Astrocyte of the cerebellum (primary cell): ENCODE measurements at regions not wholly inside any gene's neighbourhood (a gene's known extent, or its start where the extent isn't known, plus 50 kb on each side); places are given as distances from the start of the nearest gene placed in this dataset.
A peak's percentile ranks its signal among the peaks of the same experiment; 100 is the strongest.

Experiments used
- DNase-seq: peaks from one replicate; pipeline ENCODE4 v3.0.0-alpha.2; 2011; ENCODE audit warnings: low read depth
- H3K4me3 ChIP-seq: 2 replicates; pipeline ENCODE4 v1.5.1; 2011; ENCODE audit warnings: mild to moderate bottlenecking, low read depth, low read length, moderate library complexity
- in situ Hi-C: cut with HindIII; loops from 2 replicates; pipeline ENCODE4 v1.10.0; 2017; ENCODE audit warnings: low sequenced_read_pairs
- TF ChIP-seq, protein P1 (sequence below): IDR thresholded peaks from 2 replicates; pipeline ENCODE4 v1.5.1; 2012; ENCODE audit warnings: low read length, low read depth, moderate library complexity, mild to moderate bottlenecking; ENCODE audit errors: missing control alignments

DNA sequence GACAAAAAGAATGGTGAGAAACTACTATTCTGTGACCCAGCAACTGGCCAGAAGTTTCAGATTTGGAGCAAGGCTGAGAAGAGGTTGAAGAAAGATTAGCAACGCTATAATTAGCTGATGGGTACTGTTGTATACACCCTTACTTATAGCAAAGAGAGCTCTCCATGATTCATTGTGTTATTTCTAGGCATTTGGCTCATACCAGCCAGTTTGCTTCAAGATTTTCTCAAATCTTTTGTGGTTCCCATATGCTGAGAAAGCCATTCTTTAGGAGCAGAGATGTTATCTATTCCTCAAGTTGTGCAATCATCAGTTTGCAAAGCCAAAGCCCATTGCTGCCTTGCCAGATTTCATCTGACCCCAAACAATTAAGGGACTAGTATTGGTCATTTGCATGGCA is 179.4 kb downstream of the ETS1 start:
- H3K4me3 ChIP-seq, result no peak overlapping the region
- in situ Hi-C loops, result no loop called here
- TF ChIP-seq, protein P1, sequence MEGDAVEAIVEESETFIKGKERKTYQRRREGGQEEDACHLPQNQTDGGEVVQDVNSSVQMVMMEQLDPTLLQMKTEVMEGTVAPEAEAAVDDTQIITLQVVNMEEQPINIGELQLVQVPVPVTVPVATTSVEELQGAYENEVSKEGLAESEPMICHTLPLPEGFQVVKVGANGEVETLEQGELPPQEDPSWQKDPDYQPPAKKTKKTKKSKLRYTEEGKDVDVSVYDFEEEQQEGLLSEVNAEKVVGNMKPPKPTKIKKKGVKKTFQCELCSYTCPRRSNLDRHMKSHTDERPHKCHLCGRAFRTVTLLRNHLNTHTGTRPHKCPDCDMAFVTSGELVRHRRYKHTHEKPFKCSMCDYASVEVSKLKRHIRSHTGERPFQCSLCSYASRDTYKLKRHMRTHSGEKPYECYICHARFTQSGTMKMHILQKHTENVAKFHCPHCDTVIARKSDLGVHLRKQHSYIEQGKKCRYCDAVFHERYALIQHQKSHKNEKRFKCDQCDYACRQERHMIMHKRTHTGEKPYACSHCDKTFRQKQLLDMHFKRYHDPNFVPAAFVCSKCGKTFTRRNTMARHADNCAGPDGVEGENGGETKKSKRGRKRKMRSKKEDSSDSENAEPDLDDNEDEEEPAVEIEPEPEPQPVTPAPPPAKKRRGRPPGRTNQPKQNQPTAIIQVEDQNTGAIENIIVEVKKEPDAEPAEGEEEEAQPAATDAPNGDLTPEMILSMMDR, result no peak
- no peak for DNase-seq

DNA sequence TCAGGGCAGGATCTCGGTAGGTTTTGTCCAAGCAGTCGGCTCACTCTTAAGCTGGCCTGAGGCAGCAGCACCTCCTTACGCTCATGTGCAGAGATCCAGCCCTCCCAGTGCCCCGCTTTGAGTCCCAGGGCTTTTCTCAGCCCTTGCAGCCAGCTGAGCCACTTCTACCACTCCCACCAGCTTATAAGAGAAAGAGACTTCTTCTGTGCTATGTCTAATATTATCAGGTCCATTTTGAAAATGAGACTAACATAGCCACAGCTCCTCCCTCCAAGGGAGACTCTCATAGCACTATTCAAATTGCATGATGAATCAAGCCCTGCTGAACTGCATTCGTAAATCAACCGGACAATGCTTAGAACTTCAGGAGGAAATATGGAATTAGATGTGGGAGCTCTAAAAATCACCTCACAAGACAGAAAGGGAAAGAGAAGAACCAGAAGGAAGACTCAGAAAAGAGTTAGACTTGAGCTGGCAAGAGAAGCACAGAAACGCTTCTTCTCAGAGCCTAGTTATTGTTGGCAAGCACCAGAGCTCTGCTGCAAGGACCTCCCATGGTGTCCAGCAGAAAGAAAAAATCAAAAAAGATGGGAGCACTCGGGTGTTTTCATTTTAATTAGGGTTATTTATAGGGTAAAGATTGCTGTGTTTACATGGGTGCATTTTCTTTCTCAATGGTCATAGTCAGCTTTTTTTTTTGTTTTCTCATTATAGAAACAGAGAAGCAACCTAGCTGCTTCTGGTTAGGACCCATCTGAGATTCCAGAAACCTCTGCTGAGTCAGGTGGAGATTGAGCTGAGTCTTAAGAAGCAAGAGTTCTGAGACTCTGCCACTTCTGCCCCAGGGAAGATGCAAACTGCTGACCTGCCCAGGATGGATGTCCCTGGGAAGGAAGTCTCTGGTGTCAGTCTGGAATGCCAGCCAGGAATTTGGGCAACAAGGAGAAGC is 181.4 kb downstream of the ETS1 start:
- in situ Hi-C loops, result no loop called here
- no peak overlapping the region for H3K4me3 ChIP-seq
- DNase-seq, result peak; percentile 18
- TF ChIP-seq, protein P1, result no peak

DNA sequence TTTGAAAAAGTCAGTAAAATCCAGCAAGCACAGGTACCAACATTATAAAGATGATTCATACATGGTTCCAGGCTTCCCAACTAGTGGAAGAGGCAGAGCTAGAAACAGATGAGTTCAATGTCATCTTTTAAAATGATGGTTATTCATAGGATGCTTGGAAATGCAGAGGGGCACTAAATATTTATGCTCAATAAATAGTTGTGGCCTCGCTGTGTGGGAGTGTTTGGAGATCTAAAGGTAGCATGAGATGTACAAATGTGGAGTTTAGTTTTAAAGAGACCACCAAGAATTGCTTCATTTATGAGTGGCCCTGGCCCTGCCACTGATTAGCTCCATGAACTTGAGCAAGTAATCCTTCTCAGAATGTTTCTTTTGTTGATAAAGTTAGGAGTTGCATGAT is 182.2 kb downstream of the ETS1 start:
- H3K4me3 ChIP-seq, result no peak overlapping the region
- in situ Hi-C loops, result no loop called here
- TF ChIP-seq, protein P1, result no peak
- no peak for DNase-seq

DNA sequence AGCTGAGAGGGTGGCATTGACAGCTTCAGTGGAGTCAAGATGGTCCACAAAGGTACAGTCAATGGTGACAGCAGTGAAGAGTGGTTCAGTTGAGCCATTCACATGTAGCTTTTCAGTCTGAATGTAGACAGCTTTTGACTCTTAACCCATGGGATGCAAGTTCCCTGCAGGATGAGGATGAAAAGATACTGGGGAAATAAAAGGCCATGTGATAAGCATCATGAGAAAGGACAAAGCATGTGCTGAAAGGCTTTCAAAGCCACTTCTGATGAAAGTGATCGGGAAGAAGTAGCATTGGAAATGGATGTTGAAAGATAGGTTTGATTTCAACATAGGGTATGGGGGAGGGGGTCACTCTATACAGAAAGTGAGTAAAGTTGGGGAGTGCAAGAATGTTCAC is 182.9 kb downstream of the ETS1 start:
- TF ChIP-seq, protein P1, result no peak
- DNase-seq, result no peak
- H3K4me3 ChIP-seq, result no peak overlapping the region
- in situ Hi-C loops, result no loop called here

DNA sequence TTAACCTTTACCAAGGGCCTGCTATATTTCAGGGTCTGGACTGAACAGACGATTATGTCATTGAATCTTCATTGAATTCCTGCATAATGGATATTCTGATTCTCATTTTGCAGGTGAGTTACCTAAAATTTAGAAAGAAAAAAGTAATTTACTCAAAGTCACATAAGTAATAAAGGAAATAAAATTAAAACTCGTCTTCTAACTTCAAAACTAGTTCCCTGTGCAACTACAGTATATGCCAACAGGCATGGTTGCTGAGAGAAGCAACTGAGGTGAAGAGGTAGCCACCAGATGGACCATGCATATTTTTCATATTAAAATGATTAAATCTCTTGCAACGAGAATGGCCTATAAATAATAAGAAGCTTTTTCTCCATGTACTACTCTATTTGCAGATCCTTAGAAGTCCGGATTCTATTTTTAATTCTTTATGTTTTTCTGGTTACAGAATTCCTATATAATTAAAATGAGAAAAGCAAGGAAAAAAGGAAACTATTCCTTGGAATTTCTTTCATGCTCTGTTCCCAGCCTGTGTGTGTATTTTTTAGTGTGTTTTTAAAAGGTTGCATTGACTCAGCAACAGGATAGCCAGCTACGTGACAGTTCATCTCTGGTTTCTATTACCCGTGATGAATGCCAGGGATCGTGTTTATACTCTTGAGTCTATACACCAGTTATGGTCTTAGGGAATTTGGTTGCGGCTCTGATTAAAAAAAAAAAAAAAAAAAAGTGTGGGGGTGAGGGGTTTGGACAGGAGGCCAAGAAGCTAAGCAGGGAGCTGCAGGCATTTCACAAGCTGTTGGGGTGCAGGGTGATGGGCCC is 186.8 kb downstream of the ETS1 start:
- no peak overlapping the region for H3K4me3 ChIP-seq
- TF ChIP-seq, protein P1, result no peak
- in situ Hi-C loops, result no loop called here
- DNase-seq, result no peak

DNA sequence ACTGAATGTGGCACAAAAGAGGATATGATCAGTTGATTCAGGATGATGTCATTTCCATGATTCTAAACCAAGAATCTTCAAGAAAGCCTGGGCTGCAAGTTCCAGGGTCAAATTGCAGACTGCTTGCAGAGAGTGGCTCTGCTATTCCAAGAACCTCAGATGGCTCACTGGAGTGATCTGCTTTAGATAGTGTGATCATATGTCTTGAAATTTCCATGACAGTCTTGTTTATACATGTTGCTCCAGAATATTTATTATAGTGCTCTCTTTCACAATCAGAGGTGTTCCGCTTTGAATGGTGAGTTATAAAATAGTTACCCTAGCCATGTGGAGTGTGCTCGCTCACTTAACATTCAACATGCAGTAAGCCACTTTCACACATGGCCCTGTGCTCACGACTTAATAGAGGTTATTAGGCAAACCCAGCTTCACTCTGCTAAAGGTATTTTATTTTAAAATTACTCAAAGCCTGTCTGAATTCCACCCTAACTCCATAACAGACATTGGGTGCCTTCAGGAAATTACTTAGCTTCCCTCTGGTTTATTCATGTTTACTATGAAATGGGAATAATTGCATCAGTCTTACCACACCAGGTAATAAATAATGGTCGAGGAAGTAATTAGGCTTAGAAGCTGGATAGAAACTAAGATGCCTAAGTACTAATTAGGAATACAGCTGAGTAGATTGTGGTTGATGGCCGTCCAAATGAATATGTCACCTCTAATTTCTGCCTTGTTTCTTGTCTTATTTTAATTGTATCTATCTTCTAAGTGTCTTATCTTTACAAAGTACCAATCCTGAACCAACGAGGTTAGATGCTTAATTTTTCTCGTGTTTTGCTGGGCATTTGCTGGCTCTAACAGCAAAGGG is 187.9 kb downstream of the ETS1 start:
- TF ChIP-seq, protein P1, result no peak
- H3K4me3 ChIP-seq, result no peak overlapping the region
- DNase-seq, result no peak
- in situ Hi-C loops, result no loop called here
